Ishikawa (cell line): ENCODE measurements at regions not wholly inside any gene's neighbourhood (a gene's known extent, or its start where the extent isn't known, plus 50 kb on each side); places are given as distances from the start of the nearest gene placed in this dataset.

Experiments used
- REST ChIP-seq: IDR thresholded peaks from 2 replicates; pipeline ENCODE4 v1.6.1; 2012; ENCODE audit warnings: low read depth, mild to moderate bottlenecking
- TEAD4 ChIP-seq: IDR thresholded peaks from 2 replicates; pipeline ENCODE4 v1.6.1; 2012

- TF ChIP-seq REST, result no peak
- no peak for TF ChIP-seq TEAD4
Observed at GRCh38 chr5:57097526-57097925, 76.3 kb upstream of the GPBP1 start.
